Astrocyte (in vitro differentiated cells and primary cell): ENCODE measurements at regions not wholly inside any gene's neighbourhood (a gene's known extent, or its start where the extent isn't known, plus 50 kb on each side); places are given as distances from the start of the nearest gene placed in this dataset.
A peak's percentile ranks its signal among the peaks of the same experiment; 100 is the strongest.

Source experiments
- DNase-seq: peaks from one replicate; pipeline ENCODE4 v3.0.0-alpha.2; 2010; ENCODE audit warnings: low read depth
- FAIRE-seq: peaks from 2 replicates; lab custom pipeline; 2011; peaks lifted over from hg19 to GRCh38; lab: Jason Lieb, UNC
- H2AFZ ChIP-seq: 2 replicates; pipeline ENCODE4 v1.6.0; 2012; ENCODE audit warnings: low read depth, low read length, inconsistent platforms
- H3K27ac ChIP-seq: 2 replicates; pipeline ENCODE4 v1.5.1; 2011; ENCODE audit warnings: low read depth, low read length, inconsistent platforms
- H3K27me3 ChIP-seq: 2 replicates; pipeline ENCODE4 v1.6.0; 2011; ENCODE audit warnings: low read length, inconsistent platforms; ENCODE audit not compliant: insufficient read depth
- H3K36me3 ChIP-seq: 2 replicates; pipeline ENCODE4 v1.5.1; 2011; ENCODE audit warnings: low read length, inconsistent platforms; ENCODE audit not compliant: insufficient read depth
- H3K4me1 ChIP-seq: 2 replicates; pipeline ENCODE4 v1.5.1; 2011; ENCODE audit warnings: low read length, inconsistent platforms; ENCODE audit not compliant: insufficient read depth
- H3K4me2 ChIP-seq: 2 replicates; pipeline ENCODE4 v1.6.0; 2012; ENCODE audit warnings: low read length, inconsistent platforms
- H3K4me3 ChIP-seq: 2 replicates; pipeline ENCODE4 v1.5.1; 2011; ENCODE audit warnings: low read depth, mild to moderate bottlenecking, low read length, inconsistent platforms; ENCODE audit not compliant: insufficient read depth
- H3K79me2 ChIP-seq: 2 replicates; pipeline ENCODE4 v1.6.0; 2012; ENCODE audit warnings: mild to moderate bottlenecking, low read length, inconsistent platforms; ENCODE audit not compliant: insufficient read depth
- H3K9ac ChIP-seq: 2 replicates; pipeline ENCODE4 v1.6.0; 2012; ENCODE audit warnings: mild to moderate bottlenecking, low read length, inconsistent platforms
- H3K9me3 ChIP-seq: 2 replicates; pipeline ENCODE4 v1.5.1; 2012; ENCODE audit warnings: low read depth, mild to moderate bottlenecking, low read length, inconsistent platforms; ENCODE audit not compliant: insufficient read depth
- H4K20me1 ChIP-seq: 2 replicates; pipeline ENCODE4 v1.6.0; 2012; ENCODE audit warnings: low read length, inconsistent platforms; ENCODE audit not compliant: insufficient read depth
- H3K27ac Mint-ChIP-seq: one replicate; pipeline ENCODE4 v1.8.0; 2021; ENCODE audit warnings: mild to moderate bottlenecking, mixed read lengths; ENCODE audit not compliant: unreplicated experiment
- H3K27me3 Mint-ChIP-seq: one replicate; pipeline ENCODE4 v1.8.0; 2021; ENCODE audit warnings: low read depth, mixed read lengths; ENCODE audit not compliant: unreplicated experiment
- H3K36me3 Mint-ChIP-seq: one replicate; pipeline ENCODE4 v1.8.0; 2021; ENCODE audit warnings: low read depth, mixed read lengths; ENCODE audit not compliant: unreplicated experiment
- H3K4me1 Mint-ChIP-seq: one replicate; pipeline ENCODE4 v1.8.0; 2021; ENCODE audit warnings: low read depth, mixed read lengths; ENCODE audit not compliant: unreplicated experiment
- H3K4me3 Mint-ChIP-seq: one replicate; pipeline ENCODE4 v1.8.0; 2021; ENCODE audit warnings: mild to moderate bottlenecking, moderate library complexity, mixed read lengths; ENCODE audit not compliant: unreplicated experiment
- H3K9me3 Mint-ChIP-seq: one replicate; pipeline ENCODE4 v1.8.0; 2021; ENCODE audit warnings: mild to moderate bottlenecking, mixed read lengths; ENCODE audit not compliant: unreplicated experiment
- EZH2 ChIP-seq: IDR thresholded peaks from 2 replicates; pipeline ENCODE4 v1.6.1; 2012; ENCODE audit warnings: mild to moderate bottlenecking, low read length, inconsistent platforms; ENCODE audit not compliant: insufficient read depth
- TF ChIP-seq, protein P1 (sequence below): IDR thresholded peaks from 2 replicates; pipeline ENCODE4 v1.5.1; 2011; ENCODE audit warnings: low read depth, mild to moderate bottlenecking, inconsistent platforms, low read length, moderate library complexity; ENCODE audit not compliant: insufficient read depth

DNA sequence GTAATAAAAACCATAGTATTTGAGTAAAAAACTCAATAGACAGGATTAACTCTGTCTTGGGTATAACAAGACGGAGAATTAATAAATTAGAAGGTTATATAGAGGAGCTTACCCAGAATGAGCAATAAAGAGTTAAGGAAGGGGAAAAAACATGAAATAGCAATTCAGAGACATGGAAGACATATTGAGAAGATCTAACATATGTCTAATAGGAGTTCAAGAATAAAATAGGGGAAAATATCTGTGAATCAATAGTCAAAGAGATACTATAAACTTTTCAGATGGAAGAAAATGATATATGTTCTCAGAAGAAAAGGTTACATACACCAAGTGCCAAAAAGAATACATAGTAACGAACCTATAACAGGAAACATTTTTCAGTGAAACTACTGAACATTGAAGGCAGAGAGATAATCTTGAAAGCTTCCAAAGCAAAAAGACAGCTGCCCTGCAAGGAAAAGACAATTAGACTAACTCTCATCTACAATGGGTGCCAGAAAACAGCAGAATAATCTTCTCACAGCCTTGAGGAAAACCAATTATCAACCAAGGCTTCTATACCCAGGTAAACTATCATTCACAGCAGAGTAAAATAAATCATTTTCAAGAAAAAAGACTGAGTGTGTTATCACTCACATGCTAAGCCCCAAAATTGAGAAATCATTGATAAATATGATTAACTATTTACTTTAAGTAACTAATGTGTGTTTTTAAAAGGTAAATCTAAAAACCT lies 106.0 kb downstream of the ENC1 start:
- Mint-ChIP-seq H3K4me3 (no peak overlapping the region), H3K4me1 (peaks cover 5% of the 10 kb centered on the region), H3K27ac (no peak overlapping the region), H3K36me3 (peaks cover 3% of the 10 kb centered on the region), H3K9me3 (peaks cover 12% of the 10 kb centered on the region), H3K27me3 (no peaks in the 10 kb centered on the region)
- no peak overlapping the region for H2AFZ ChIP-seq
- TF ChIP-seq, protein P1, sequence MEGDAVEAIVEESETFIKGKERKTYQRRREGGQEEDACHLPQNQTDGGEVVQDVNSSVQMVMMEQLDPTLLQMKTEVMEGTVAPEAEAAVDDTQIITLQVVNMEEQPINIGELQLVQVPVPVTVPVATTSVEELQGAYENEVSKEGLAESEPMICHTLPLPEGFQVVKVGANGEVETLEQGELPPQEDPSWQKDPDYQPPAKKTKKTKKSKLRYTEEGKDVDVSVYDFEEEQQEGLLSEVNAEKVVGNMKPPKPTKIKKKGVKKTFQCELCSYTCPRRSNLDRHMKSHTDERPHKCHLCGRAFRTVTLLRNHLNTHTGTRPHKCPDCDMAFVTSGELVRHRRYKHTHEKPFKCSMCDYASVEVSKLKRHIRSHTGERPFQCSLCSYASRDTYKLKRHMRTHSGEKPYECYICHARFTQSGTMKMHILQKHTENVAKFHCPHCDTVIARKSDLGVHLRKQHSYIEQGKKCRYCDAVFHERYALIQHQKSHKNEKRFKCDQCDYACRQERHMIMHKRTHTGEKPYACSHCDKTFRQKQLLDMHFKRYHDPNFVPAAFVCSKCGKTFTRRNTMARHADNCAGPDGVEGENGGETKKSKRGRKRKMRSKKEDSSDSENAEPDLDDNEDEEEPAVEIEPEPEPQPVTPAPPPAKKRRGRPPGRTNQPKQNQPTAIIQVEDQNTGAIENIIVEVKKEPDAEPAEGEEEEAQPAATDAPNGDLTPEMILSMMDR: no peak
- no peak for TF ChIP-seq EZH2
- no peak overlapping the region for H3K9ac ChIP-seq
- no peak overlapping the region for H3K4me3 ChIP-seq
- H3K79me2 ChIP-seq: no peaks in the 10 kb centered on the region
- H3K27ac ChIP-seq: no peak overlapping the region
- no peak for FAIRE-seq
- no peaks in the 10 kb centered on the region for H4K20me1 ChIP-seq
- H3K4me1 ChIP-seq: no peaks in the 10 kb centered on the region
- no peaks in the 10 kb centered on the region for H3K36me3 ChIP-seq
- no peak overlapping the region for H3K4me2 ChIP-seq
- no peaks in the 10 kb centered on the region for H3K27me3 ChIP-seq
- no peak for DNase-seq
- peaks cover 5% of the 10 kb centered on the region for H3K9me3 ChIP-seq

DNA sequence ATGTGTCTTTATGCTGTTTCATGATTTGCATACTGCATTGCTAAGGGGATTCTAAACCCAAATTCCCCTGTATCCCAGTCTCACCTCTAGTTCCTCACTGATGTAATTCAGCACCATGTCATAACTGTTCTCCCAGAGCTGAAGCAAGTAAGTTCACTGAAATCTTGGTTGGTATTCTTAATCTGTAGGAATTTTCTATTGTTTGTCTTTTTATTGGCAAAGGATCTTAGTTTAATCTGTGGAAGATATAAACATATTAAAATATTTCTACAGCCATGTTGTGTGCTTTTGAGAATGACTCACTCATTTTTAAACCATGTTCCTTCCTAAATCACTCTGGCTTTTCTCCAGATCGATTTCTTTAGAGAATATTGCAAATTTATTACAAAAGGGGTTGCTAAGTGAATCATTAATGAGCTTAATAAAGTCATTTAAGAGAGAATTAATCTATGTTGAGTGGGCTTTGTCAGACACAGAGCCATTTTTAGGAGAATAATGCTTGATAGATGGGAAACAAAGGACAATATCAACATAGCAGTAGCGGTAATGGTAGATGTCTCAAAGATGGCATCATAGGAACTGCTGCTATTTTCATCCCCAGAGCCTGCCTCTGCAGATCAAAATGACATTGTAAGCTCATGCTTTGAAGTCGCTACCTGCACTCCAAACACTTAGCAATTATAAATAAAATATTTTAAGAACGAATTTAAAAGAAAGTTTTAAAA lies 110.0 kb downstream of the ENC1 start:
- no peak overlapping the region for H3K27ac ChIP-seq
- peaks cover 3% of the 10 kb centered on the region for H3K36me3 Mint-ChIP-seq
- H3K27me3 Mint-ChIP-seq: no peaks in the 10 kb centered on the region
- H3K4me3 Mint-ChIP-seq: no peak overlapping the region
- TF ChIP-seq EZH2: no peak
- TF ChIP-seq, protein P1: no peak
- H3K9ac ChIP-seq: no peak overlapping the region
- no peak overlapping the region for H3K4me2 ChIP-seq
- no peaks in the 10 kb centered on the region for H3K79me2 ChIP-seq
- H3K9me3 Mint-ChIP-seq: peaks cover 22% of the 10 kb centered on the region
- H2AFZ ChIP-seq: no peak overlapping the region
- H3K4me3 ChIP-seq: no peak overlapping the region
- DNase-seq (peak; percentile 27), FAIRE-seq (no peak)
- no peaks in the 10 kb centered on the region for H3K36me3 ChIP-seq
- H3K4me1 ChIP-seq: no peaks in the 10 kb centered on the region
- no peaks in the 10 kb centered on the region for H4K20me1 ChIP-seq
- H3K4me1 Mint-ChIP-seq: no peaks in the 10 kb centered on the region
- peaks cover 5% of the 10 kb centered on the region for H3K9me3 ChIP-seq
- no peaks in the 10 kb centered on the region for H3K27me3 ChIP-seq
- H3K27ac Mint-ChIP-seq: no peak overlapping the region

DNA sequence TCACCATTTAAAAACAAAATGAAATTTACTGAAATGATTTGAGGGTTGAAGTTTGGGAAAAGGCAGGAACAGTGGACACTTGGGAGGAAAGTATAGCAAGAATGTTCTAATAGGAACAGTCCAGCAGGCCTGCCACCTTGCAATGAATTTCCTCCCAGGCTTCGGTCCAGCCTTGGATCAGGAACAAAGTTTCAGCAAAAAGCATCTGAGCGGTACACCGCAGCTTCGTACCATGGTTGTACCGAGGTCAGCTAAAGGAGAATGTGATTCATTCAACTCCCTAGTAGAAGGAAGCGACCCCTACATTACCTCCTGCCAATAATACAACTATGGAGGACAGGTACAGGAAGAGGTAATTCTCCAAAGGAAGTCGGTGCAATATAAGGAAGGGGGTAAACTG lies 111.4 kb downstream of the ENC1 start:
- H4K20me1 ChIP-seq: no peaks in the 10 kb centered on the region
- no peak overlapping the region for H3K4me2 ChIP-seq
- no peak overlapping the region for H3K27ac ChIP-seq
- FAIRE-seq: no peak
- no peaks in the 10 kb centered on the region for H3K36me3 ChIP-seq
- Mint-ChIP-seq H3K27ac (no peak overlapping the region), H3K9me3 (peaks cover 31% of the 10 kb centered on the region), H3K4me3 (no peak overlapping the region), H3K27me3 (no peaks in the 10 kb centered on the region), H3K4me1 (no peaks in the 10 kb centered on the region), H3K36me3 (peaks cover 10% of the 10 kb centered on the region)
- no peak overlapping the region for H3K4me3 ChIP-seq
- peaks cover 5% of the 10 kb centered on the region for H3K9me3 ChIP-seq
- H3K79me2 ChIP-seq: no peaks in the 10 kb centered on the region
- H3K9ac ChIP-seq: no peak overlapping the region
- no peaks in the 10 kb centered on the region for H3K4me1 ChIP-seq
- TF ChIP-seq EZH2: no peak
- TF ChIP-seq, protein P1: no peak
- H3K27me3 ChIP-seq: no peaks in the 10 kb centered on the region
- peak; percentile 85 for DNase-seq
- H2AFZ ChIP-seq: no peak overlapping the region
